Vagina (tissue), 2 donors: ENCODE measurements at regions not wholly inside any gene's neighbourhood (a gene's known extent, or its start where the extent isn't known, plus 50 kb on each side); places are given as distances from the start of the nearest gene placed in this dataset.

ENCODE experiments used
- DNase-seq, 2 donors: peaks; one replicate each; pipeline ENCODE4 v3.0.0-alpha.2; 2017; ENCODE audit errors: extremely low spot score in 2 of 2
- H3K27ac ChIP-seq: fragments of 200-600 bp; sonication (generic); one replicate; pipeline ENCODE4 v1.5.1; 2019
- H3K27me3 ChIP-seq: fragments of 200-600 bp; sonication (generic); one replicate; pipeline ENCODE4 v1.5.1; 2019
- H3K36me3 ChIP-seq, 2 donors: fragments of 200-600 bp; sonication (generic); one replicate each; pipeline ENCODE4 v1.5.1; 2017 to 2019
- H3K4me1 ChIP-seq: fragments of 200-600 bp; sonication (generic); one replicate; pipeline ENCODE4 v1.5.1; 2019
- H3K4me3 ChIP-seq, 2 donors: fragments of 200-600 bp; sonication (generic); 1 replicate in 1 of 2; 2 replicates in 1 of 2; pipeline ENCODE4 v1.5.1; 2016 to 2019
- H3K9me3 ChIP-seq: fragments of 200-600 bp; sonication (generic); one replicate; pipeline ENCODE4 v1.5.1; 2019
- POLR2A ChIP-seq, 2 donors: fragments of 450-650 bp; IDR thresholded peaks; one replicate each; pipeline ENCODE4 v1.6.1; 2017; ENCODE audit warnings: antibody characterized with exemption in 2 of 2, mild to moderate bottlenecking in 2 of 2, moderate library complexity in 2 of 2
- POLR2AphosphoS5 ChIP-seq, 2 donors: sonication (generic); formaldehyde crosslinking; IDR thresholded peaks; one replicate each; pipeline ENCODE4 v1.9.0; 2017; ENCODE audit warnings: antibody characterized with exemption in 2 of 2, mild to moderate bottlenecking in 2 of 2, low read depth in 1 of 2; ENCODE audit not compliant: insufficient read depth in 1 of 2
- intact Hi-C: fragments of 100-400 bp; cut with DNase I; formaldehyde crosslinking; loops from one replicate; pipeline ENCODE4 v1.15.1; 2023
- TF ChIP-seq, protein P1 (sequence below), 3 experiments: fragments of 450-650 bp in 2 of 3; fragments of 200-600 bp in 1 of 3; sonication (generic) in 1 of 3; IDR thresholded peaks; one replicate each; pipeline ENCODE4 v1.5.1; 2017 to 2019; ENCODE audit warnings: antibody characterized with exemption in 3 of 3, mild to moderate bottlenecking in 2 of 3, moderate library complexity in 2 of 3

DNA sequence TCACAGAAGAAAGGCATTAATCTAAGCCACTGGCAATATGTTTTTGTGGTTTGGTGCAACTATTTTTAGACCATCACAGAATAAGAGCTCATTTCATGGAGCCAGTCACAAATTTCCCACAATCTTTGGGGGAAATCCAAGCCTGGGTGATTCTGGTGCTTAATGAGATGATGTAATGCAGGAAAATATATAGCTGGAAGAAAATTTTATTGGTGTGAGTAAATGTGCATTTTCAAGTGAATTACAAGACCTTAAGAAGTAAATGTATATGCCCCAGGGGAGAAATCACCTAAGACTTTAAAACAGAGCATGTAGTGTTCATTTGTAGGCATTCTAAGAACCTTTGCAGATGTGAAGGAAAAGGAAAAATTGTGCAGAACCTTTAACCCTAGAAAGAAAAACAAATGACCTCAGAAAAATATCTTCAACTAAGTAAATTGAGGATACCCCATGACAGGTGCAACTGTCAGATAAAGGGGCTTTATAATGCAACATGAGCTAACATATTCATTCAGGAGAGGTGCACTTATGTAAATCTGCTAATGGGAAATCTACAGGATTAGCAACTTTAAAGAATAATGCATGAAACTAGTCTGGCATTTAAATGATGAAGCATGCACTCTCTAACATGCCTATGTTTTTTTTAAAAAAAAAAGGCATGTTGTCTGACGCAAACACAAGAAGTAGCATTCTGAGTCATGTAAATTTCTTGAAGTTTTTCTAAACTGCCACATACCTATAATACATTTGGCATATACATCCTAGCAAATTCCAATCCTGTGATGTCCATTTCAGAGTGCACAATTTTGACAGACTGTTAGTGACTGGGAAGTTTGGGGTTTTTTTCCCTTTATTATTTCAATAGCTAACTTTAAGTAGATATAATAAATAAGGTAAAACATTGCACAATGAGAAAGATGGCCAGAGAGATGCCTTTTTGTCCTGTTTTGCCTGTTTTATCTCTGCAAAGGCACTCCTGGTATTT is 105.1 kb downstream of the MEX3B start:
- no peak for DNase-seq
- Histone ChIP-seq H3K27ac (no peak overlapping the region), H3K36me3 (no peaks in the 10 kb centered on the region), H3K9me3 (no peaks in the 10 kb centered on the region), H3K27me3 (no peaks in the 10 kb centered on the region), H3K4me1 (no peaks in the 10 kb centered on the region), H3K4me3 (no peak overlapping the region)
- TF ChIP-seq POLR2A (IDR thresholded peaks at IDR 0.05) (no peak), POLR2AphosphoS5 (IDR thresholded peaks at IDR 0.05; ENCODE audit: insufficient read depth in 1 of 2, low read depth in 1 of 2) (no peak)
- TF ChIP-seq, protein P1, sequence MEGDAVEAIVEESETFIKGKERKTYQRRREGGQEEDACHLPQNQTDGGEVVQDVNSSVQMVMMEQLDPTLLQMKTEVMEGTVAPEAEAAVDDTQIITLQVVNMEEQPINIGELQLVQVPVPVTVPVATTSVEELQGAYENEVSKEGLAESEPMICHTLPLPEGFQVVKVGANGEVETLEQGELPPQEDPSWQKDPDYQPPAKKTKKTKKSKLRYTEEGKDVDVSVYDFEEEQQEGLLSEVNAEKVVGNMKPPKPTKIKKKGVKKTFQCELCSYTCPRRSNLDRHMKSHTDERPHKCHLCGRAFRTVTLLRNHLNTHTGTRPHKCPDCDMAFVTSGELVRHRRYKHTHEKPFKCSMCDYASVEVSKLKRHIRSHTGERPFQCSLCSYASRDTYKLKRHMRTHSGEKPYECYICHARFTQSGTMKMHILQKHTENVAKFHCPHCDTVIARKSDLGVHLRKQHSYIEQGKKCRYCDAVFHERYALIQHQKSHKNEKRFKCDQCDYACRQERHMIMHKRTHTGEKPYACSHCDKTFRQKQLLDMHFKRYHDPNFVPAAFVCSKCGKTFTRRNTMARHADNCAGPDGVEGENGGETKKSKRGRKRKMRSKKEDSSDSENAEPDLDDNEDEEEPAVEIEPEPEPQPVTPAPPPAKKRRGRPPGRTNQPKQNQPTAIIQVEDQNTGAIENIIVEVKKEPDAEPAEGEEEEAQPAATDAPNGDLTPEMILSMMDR (IDR thresholded peaks at IDR 0.05), result no peak
- intact Hi-C loops, result no loop called here

DNA sequence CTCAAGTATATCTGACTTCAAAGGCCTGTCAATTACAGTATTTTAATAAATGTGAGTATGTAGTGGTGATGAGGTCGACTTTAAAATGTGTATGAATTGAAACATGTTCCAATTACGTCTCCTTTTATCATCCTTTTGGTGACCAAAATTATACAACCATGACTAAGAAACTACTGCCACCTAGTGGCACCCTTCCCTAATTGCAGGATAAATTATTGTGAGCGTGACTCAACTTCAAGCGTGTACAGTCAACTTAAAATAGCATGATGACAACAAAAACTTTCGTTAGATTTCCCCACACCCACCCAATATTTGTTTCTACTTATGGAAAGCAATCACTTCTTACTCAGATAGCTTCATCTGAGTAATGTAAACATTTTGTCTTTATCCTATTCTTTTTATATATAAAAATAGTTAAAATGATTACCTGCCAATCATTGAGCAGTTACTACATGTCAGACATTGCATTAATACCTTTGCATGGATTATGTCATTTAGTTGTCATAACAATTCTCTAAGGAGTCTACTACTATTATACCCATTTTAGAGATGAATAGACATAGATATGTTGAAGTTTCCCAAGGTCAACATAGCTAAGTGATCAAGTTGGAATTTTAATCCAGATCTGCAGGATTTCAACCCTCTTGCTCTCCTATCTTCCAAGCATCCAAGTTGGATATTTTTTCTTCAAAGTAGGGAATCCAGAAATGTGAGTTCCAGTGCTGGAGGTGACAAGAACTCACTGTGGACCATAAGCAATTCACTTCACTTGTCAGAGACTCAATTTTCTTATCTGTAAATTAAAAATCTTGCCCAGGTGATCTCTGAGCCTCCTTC is 106.0 kb downstream of the MEX3B start:
- Histone ChIP-seq H3K27ac (no peak overlapping the region), H3K4me1 (no peaks in the 10 kb centered on the region), H3K9me3 (no peaks in the 10 kb centered on the region), H3K27me3 (no peaks in the 10 kb centered on the region), H3K4me3 (no peak overlapping the region), H3K36me3 (no peaks in the 10 kb centered on the region)
- TF ChIP-seq, protein P1 (IDR thresholded peaks at IDR 0.05), result peak in 1 of 3 experiments; percentile 16
- no peak for TF ChIP-seq POLR2AphosphoS5 (IDR thresholded peaks at IDR 0.05; ENCODE audit: insufficient read depth in 1 of 2, low read depth in 1 of 2)
- intact Hi-C loops, result no loop called here
- no peak for DNase-seq

DNA sequence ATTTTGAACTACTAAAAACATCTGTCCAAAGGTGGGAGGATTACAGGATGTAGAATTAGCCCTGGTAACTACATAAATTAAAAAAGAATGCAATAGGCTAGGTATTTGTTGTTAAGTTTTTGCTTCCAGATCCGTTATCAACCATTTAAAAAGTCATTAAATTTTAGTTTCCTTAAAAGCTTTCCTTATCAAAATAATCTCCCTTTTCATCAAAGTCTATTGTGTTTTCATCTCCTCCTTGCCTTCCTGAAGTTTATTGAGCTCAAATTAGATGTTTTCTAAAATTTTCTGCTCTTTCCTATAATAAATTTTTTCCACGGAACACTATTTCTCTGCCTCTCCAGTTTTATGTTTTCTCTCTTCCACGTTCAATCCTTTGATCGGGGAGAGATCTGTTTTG is 108.6 kb downstream of the MEX3B start:
- no peak overlapping the region for H3K4me3 ChIP-seq
- H3K4me1 ChIP-seq, result no peaks in the 10 kb centered on the region
- H3K27ac ChIP-seq, result no peak overlapping the region
- TF ChIP-seq, protein P1 (IDR thresholded peaks at IDR 0.05), result no peak
- TF ChIP-seq POLR2A (IDR thresholded peaks at IDR 0.05) (no peak), POLR2AphosphoS5 (IDR thresholded peaks at IDR 0.05; ENCODE audit: insufficient read depth in 1 of 2, low read depth in 1 of 2) (no peak)
- H3K27me3 ChIP-seq, result no peaks in the 10 kb centered on the region
- no peaks in the 10 kb centered on the region for H3K36me3 ChIP-seq
- H3K9me3 ChIP-seq, result no peaks in the 10 kb centered on the region
- DNase-seq, result no peak
- intact Hi-C loops, result no loop called here

DNA sequence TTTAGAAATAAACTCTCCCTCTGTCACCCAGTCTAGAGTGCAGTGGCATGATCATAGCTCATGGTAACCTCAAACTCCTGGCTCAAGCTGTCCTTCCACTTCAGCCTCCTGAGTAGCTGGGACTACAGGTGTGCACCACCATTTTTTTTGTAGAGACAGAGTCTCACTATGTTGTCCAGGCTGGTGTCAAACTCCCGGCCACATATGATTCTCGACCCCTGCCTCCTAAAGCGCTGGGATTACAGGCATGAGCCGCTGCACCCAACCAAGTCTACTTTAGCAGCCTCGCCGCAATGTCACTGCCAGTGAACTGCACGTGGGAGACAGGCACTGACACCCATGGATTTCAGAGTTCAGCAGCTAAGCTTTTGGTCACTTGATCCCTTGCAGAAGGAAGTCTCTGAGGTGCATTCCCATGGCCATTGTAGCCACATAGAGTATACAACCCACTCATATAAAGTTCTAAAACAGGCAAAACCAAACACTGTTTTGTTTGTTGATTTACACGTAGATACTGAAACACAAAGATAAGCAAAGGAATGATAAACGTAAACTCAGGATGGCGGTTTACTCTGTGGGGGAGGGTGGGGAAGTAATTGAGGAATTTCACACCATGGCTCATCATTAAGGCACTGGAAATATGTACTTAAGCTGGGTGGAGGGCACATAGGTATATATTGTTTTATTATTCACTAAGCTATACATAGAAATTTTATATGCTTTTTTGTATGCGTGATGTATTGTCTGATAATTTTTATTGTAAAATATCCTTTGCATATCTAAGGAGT is 115.0 kb downstream of the MEX3B start:
- H3K27me3 ChIP-seq, result no peaks in the 10 kb centered on the region
- H3K27ac ChIP-seq, result no peak overlapping the region
- no peaks in the 10 kb centered on the region for H3K4me1 ChIP-seq
- DNase-seq, result no peak
- no peaks in the 10 kb centered on the region for H3K9me3 ChIP-seq
- no peak for TF ChIP-seq POLR2AphosphoS5 (IDR thresholded peaks at IDR 0.05; ENCODE audit: insufficient read depth in 1 of 2, low read depth in 1 of 2)
- no peak for TF ChIP-seq POLR2A (IDR thresholded peaks at IDR 0.05)
- TF ChIP-seq, protein P1 (IDR thresholded peaks at IDR 0.05), result no peak
- no peak overlapping the region for H3K4me3 ChIP-seq
- H3K36me3 ChIP-seq, result no peaks in the 10 kb centered on the region
- intact Hi-C loops, result no loop called here
